Suprapubic skin (tissue), 3 donors: ENCODE measurements at regions not wholly inside any gene's neighbourhood (a gene's known extent, or its start where the extent isn't known, plus 50 kb on each side); places are given as distances from the start of the nearest gene placed in this dataset.

Experiments used
- CTCF ChIP-seq, 2 donors: fragments of 200-600 bp in 1 of 2; fragments of 450-650 bp in 1 of 2; sonication (generic) in 1 of 2; IDR thresholded peaks; one replicate each; pipeline ENCODE4 v1.5.1; 2016 to 2019; ENCODE audit warnings: antibody characterized with exemption in 2 of 2, mild to moderate bottlenecking in 1 of 2, moderate library complexity in 1 of 2
- POLR2AphosphoS5 ChIP-seq, 3 donors: sonication (generic); formaldehyde crosslinking; IDR thresholded peaks; one replicate each; pipeline ENCODE4 v1.6.1; 2017; ENCODE audit warnings: antibody characterized with exemption in 3 of 3

GRCh38 chr12:61308220-61308619 is 952.0 kb upstream of the USP15 start:
- no peak for TF ChIP-seq CTCF (IDR thresholded peaks at IDR 0.05)
- no peak for TF ChIP-seq POLR2AphosphoS5 (IDR thresholded peaks at IDR 0.05)
